Naive thymus-derived CD8-positive, alpha-beta T cell (primary cell): ENCODE measurements at regions not wholly inside any gene's neighbourhood (a gene's known extent, or its start where the extent isn't known, plus 50 kb on each side); places are given as distances from the start of the nearest gene placed in this dataset.
"Not testable (repeated sequence)": the region's sequence is repeated elsewhere in the genome, so short reads cannot be mapped to it uniquely, and the experiment has no call there.

Source experiments
- ATAC-seq, 2 donors: fragments of 150-1000 bp; cut with Tn5 transposase in 1 of 2; sonication (Bioruptor Pico), chemical (Tn5 transposase) in 1 of 2; 1 replicate in 1 of 2; 2 replicates in 1 of 2; pipeline ENCODE4 v1.10.0; 2021; ENCODE audit warnings: mild to moderate bottlenecking in 2 of 2, moderate library complexity in 2 of 2
- POLR2A ChIA-PET: fragments of 350-600 bp; sonication (Branson Sonifier 250); formaldehyde crosslinking; loops from one replicate; lab custom pipeline; 2021; ENCODE audit warnings: antibody characterized with exemption; lab: Charles Lee
- DNase-seq, 10 donors: peaks; one replicate each; pipeline versions ENCODE4 v3.0.0 to v3.0.0-alpha.2; 2020 to 2022
- H3K27ac Mint-ChIP-seq, 10 donors: one replicate each; pipeline ENCODE4 v1.8.0; 2020 to 2022; ENCODE audit warnings: mild to moderate bottlenecking in 10 of 10, mixed read lengths in 10 of 10, moderate library complexity in 4 of 10, inconsistent platforms in 1 of 10
- H3K27me3 Mint-ChIP-seq, 5 donors: one replicate each; pipeline ENCODE4 v1.8.0; 2021 to 2022; ENCODE audit warnings: mixed read lengths in 5 of 5
- H3K36me3 Mint-ChIP-seq, 3 donors: one replicate each; pipeline ENCODE4 v1.8.0; 2020 to 2022; ENCODE audit warnings: mixed read lengths in 3 of 3, mild to moderate bottlenecking in 2 of 3, inconsistent platforms in 1 of 3
- H3K4me1 Mint-ChIP-seq, 4 donors: one replicate each; pipeline ENCODE4 v1.8.0; 2021 to 2022; ENCODE audit warnings: mixed read lengths in 4 of 4
- H3K4me3 Mint-ChIP-seq, 10 donors: one replicate each; pipeline ENCODE4 v1.8.0; 2020 to 2022; ENCODE audit warnings: mild to moderate bottlenecking in 10 of 10, mixed read lengths in 10 of 10, moderate library complexity in 6 of 10, inconsistent platforms in 1 of 10
- H3K9me3 Mint-ChIP-seq, 9 donors: one replicate each; pipeline ENCODE4 v1.8.0; 2020 to 2022; ENCODE audit warnings: mixed read lengths in 9 of 9, mild to moderate bottlenecking in 3 of 9, inconsistent platforms in 1 of 9, moderate library complexity in 1 of 9

- Mint-ChIP-seq H3K36me3 (peaks cover 4 to 24% (median 5%) of the 10 kb centered on the region in 3 donors), H3K27me3 (peaks cover 0 to 9% (median 0%) of the 10 kb centered on the region in 5 donors), H3K27ac (no peak overlapping the region), H3K4me3 (no peak overlapping the region), H3K9me3 (peaks cover 12 to 31% (median 23%) of the 10 kb centered on the region in 9 donors), H3K4me1 (no peaks in the 10 kb centered on the region)
- POLR2A ChIA-PET, result no interaction called here
- DNase-seq (no peak), ATAC-seq (no peak)
These were observed 645.9 kb downstream of the ANKRD50 start for GRCh38 chr4:124066595-124066994.

- peaks cover 15 to 36% (median 26%) of the 10 kb centered on the region in 9 donors for H3K9me3 Mint-ChIP-seq
- H3K36me3 Mint-ChIP-seq, result peaks cover 4 to 28% (median 5%) of the 10 kb centered on the region in 3 donors
- H3K4me3 Mint-ChIP-seq, result no peak overlapping the region
- no peak for DNase-seq
- POLR2A ChIA-PET, result no interaction called here
- H3K4me1 Mint-ChIP-seq, result no peaks in the 10 kb centered on the region
- H3K27ac Mint-ChIP-seq, result no peak overlapping the region
- peaks cover 0 to 9% (median 0%) of the 10 kb centered on the region in 5 donors for H3K27me3 Mint-ChIP-seq
- ATAC-seq, result no peak
These were observed 645.5 kb downstream of the ANKRD50 start for GRCh38 chr4:124067046-124067445.

GRCh38 chr4:124070688-124071484 lies 641.6 kb downstream of the ANKRD50 start:
- Mint-ChIP-seq H3K9me3 (peaks cover 20 to 64% (median 38%) of the 10 kb centered on the region in 9 donors), H3K4me1 (no peaks in the 10 kb centered on the region), H3K4me3 (no peak overlapping the region), H3K36me3 (peaks cover 4 to 28% (median 5%) of the 10 kb centered on the region in 3 donors), H3K27ac (no peak overlapping the region), H3K27me3 (peaks cover 0 to 8% (median 0%) of the 10 kb centered on the region in 5 donors)
- POLR2A ChIA-PET, result no interaction called here
- ATAC-seq (no peak), DNase-seq (no peak)

- H3K27me3 Mint-ChIP-seq, H3K4me1 Mint-ChIP-seq, POLR2A ChIA-PET, DNase-seq, H3K27ac Mint-ChIP-seq, H3K4me3 Mint-ChIP-seq, ATAC-seq: not testable (repeated sequence)
- Mint-ChIP-seq H3K36me3 (peaks cover 4 to 21% (median 5%) of the 10 kb centered on the region in 3 donors), H3K9me3 (peaks cover 17 to 72% (median 37%) of the 10 kb centered on the region in 9 donors)
These were observed 637.3 kb downstream of the ANKRD50 start for GRCh38 chr4:124075276-124075675.

- POLR2A ChIA-PET, result no interaction called here
- no peaks in the 10 kb centered on the region for H3K4me1 Mint-ChIP-seq
- peaks cover 0 to 4% (median 0%) of the 10 kb centered on the region in 3 donors for H3K36me3 Mint-ChIP-seq
- H3K9me3 Mint-ChIP-seq, result peaks cover 7 to 43% (median 13%) of the 10 kb centered on the region in 9 donors
- peaks cover 0 to 8% (median 0%) of the 10 kb centered on the region in 5 donors for H3K27me3 Mint-ChIP-seq
- no peak overlapping the region for H3K27ac Mint-ChIP-seq
- DNase-seq (no peak), ATAC-seq (no peak)
- no peak overlapping the region for H3K4me3 Mint-ChIP-seq
These were observed 633.3 kb downstream of the ANKRD50 start for GRCh38 chr4:124079174-124079780.

GRCh38 chr4:124083711-124084110 lies 628.8 kb downstream of the ANKRD50 start:
- Mint-ChIP-seq H3K36me3 (peaks cover 0 to 4% (median 0%) of the 10 kb centered on the region in 3 donors), H3K9me3 (peaks cover 2 to 26% (median 8%) of the 10 kb centered on the region in 9 donors), H3K4me1 (no peaks in the 10 kb centered on the region), H3K27me3 (peaks cover 0 to 1% (median 0%) of the 10 kb centered on the region in 5 donors), H3K27ac (no peak overlapping the region), H3K4me3 (no peak overlapping the region)
- DNase-seq (no peak), ATAC-seq (no peak)
- POLR2A ChIA-PET, result no interaction called here

- H3K27me3 Mint-ChIP-seq, result peaks cover 0 to 1% (median 0%) of the 10 kb centered on the region in 5 donors
- POLR2A ChIA-PET, result no interaction called here
- H3K36me3 Mint-ChIP-seq, result no peaks in the 10 kb centered on the region
- peaks cover 0 to 11% (median 3%) of the 10 kb centered on the region in 9 donors for H3K9me3 Mint-ChIP-seq
- H3K27ac Mint-ChIP-seq, result peak overlapping the region in 1 of 10 donors; percentile 35
- no peak overlapping the region for H3K4me3 Mint-ChIP-seq
- ATAC-seq, result no peak
- no peaks in the 10 kb centered on the region for H3K4me1 Mint-ChIP-seq
- no peak for DNase-seq
These were observed 626.9 kb downstream of the ANKRD50 start for GRCh38 chr4:124085561-124086180.

- H3K9me3 Mint-ChIP-seq, result peaks cover 0 to 13% (median 0%) of the 10 kb centered on the region in 9 donors
- no peak for ATAC-seq
- no peak for DNase-seq
- H3K36me3 Mint-ChIP-seq, result no peaks in the 10 kb centered on the region
- H3K4me1 Mint-ChIP-seq, result no peaks in the 10 kb centered on the region
- peaks cover 0 to 1% (median 0%) of the 10 kb centered on the region in 5 donors for H3K27me3 Mint-ChIP-seq
- no peak overlapping the region for H3K27ac Mint-ChIP-seq
- no peak overlapping the region for H3K4me3 Mint-ChIP-seq
- POLR2A ChIA-PET, result no interaction called here
These were observed 622.5 kb downstream of the ANKRD50 start for GRCh38 chr4:124090021-124090420.

GRCh38 chr4:124092101-124092500 lies 620.4 kb downstream of the ANKRD50 start:
- H3K36me3 Mint-ChIP-seq, result no peaks in the 10 kb centered on the region
- no peak for DNase-seq
- ATAC-seq, result no peak
- peaks cover 0 to 13% (median 0%) of the 10 kb centered on the region in 9 donors for H3K9me3 Mint-ChIP-seq
- peaks cover 0 to 1% (median 0%) of the 10 kb centered on the region in 5 donors for H3K27me3 Mint-ChIP-seq
- no peak overlapping the region for H3K27ac Mint-ChIP-seq
- no peak overlapping the region for H3K4me3 Mint-ChIP-seq
- POLR2A ChIA-PET, result no interaction called here
- no peaks in the 10 kb centered on the region for H3K4me1 Mint-ChIP-seq

GRCh38 chr4:124092541-124092984 lies 620.0 kb downstream of the ANKRD50 start:
- no peak overlapping the region for H3K4me3 Mint-ChIP-seq
- H3K9me3 Mint-ChIP-seq, result peaks cover 0 to 13% (median 0%) of the 10 kb centered on the region in 9 donors
- peaks cover 0 to under 1% (median 0%) of the 10 kb centered on the region in 5 donors for H3K27me3 Mint-ChIP-seq
- no peaks in the 10 kb centered on the region for H3K36me3 Mint-ChIP-seq
- ATAC-seq (no peak), DNase-seq (no peak)
- no peak overlapping the region for H3K27ac Mint-ChIP-seq
- POLR2A ChIA-PET, result no interaction called here
- H3K4me1 Mint-ChIP-seq, result no peaks in the 10 kb centered on the region

- Mint-ChIP-seq H3K4me3 (no peak overlapping the region), H3K27ac (no peak overlapping the region), H3K9me3 (peaks cover 0 to 13% (median 0%) of the 10 kb centered on the region in 9 donors), H3K36me3 (no peaks in the 10 kb centered on the region), H3K4me1 (no peaks in the 10 kb centered on the region), H3K27me3 (no peaks in the 10 kb centered on the region)
- ATAC-seq (no peak), DNase-seq (no peak)
- POLR2A ChIA-PET, result no interaction called here
These were observed 616.9 kb downstream of the ANKRD50 start for GRCh38 chr4:124095621-124096020.

- Mint-ChIP-seq H3K4me1 (no peaks in the 10 kb centered on the region), H3K9me3 (peaks cover 0 to 13% (median 0%) of the 10 kb centered on the region in 9 donors), H3K27ac (no peak overlapping the region), H3K36me3 (no peaks in the 10 kb centered on the region), H3K27me3 (no peaks in the 10 kb centered on the region), H3K4me3 (no peak overlapping the region)
- DNase-seq (no peak), ATAC-seq (no peak)
- POLR2A ChIA-PET, result no interaction called here
These were observed 616.2 kb downstream of the ANKRD50 start for GRCh38 chr4:124096290-124096689.

- Mint-ChIP-seq H3K4me3 (no peak overlapping the region), H3K9me3 (peaks cover 0 to 13% (median under 1%) of the 10 kb centered on the region in 9 donors), H3K36me3 (no peaks in the 10 kb centered on the region), H3K27ac (no peak overlapping the region), H3K4me1 (no peaks in the 10 kb centered on the region), H3K27me3 (no peaks in the 10 kb centered on the region)
- ATAC-seq (no peak), DNase-seq (no peak)
- POLR2A ChIA-PET, result no interaction called here
These were observed 615.1 kb downstream of the ANKRD50 start for GRCh38 chr4:124097447-124097846.
